SK-N-SH treated with all-trans-retinoic acid at 6 μM for 48 hours (cell line): ENCODE measurements at regions not wholly inside any gene's neighbourhood (a gene's known extent, or its start where the extent isn't known, plus 50 kb on each side); places are given as distances from the start of the nearest gene placed in this dataset.

Source experiments
- ARNTL ChIP-seq: fragments of 450-650 bp; formaldehyde crosslinking; IDR thresholded peaks from 2 replicates; pipeline ENCODE4 v1.5.0; 2020; ENCODE audit warnings: low read depth, mild to moderate bottlenecking, moderate library complexity, borderline replicate concordance
- CSRNP3 ChIP-seq: fragments of 250-450 bp; sonication (Bioruptor Pico); IDR thresholded peaks from 2 replicates; pipeline ENCODE4 v1.5.1; 2021; ENCODE audit warnings: mild to moderate bottlenecking, moderate library complexity
- ESRRG ChIP-seq: fragments of 250-450 bp; sonication (Bioruptor Pico); IDR thresholded peaks from 2 replicates; pipeline ENCODE4 v1.6.1; 2021; ENCODE audit warnings: mild to moderate bottlenecking
- ISL1 ChIP-seq: fragments of 250-450 bp; sonication (Bioruptor Pico); IDR thresholded peaks from 2 replicates; pipeline ENCODE4 v2.1.2; 2022; ENCODE audit warnings: mild to moderate bottlenecking, moderate library complexity
- PATZ1 ChIP-seq: fragments of 250-450 bp; sonication (Bioruptor Pico); IDR thresholded peaks from 2 replicates; pipeline ENCODE4 v1.8.0; 2020; ENCODE audit warnings: mild to moderate bottlenecking, moderate library complexity, borderline replicate concordance
- POU6F1 ChIP-seq: fragments of 250-450 bp; sonication (Bioruptor Pico); IDR thresholded peaks from 2 replicates; pipeline ENCODE4 v1.8.0; 2021; ENCODE audit warnings: low read depth, mild to moderate bottlenecking, moderate library complexity, borderline replicate concordance
- PPARA ChIP-seq: fragments of 250-450 bp; sonication (Bioruptor Pico); IDR thresholded peaks from 2 replicates; pipeline ENCODE4 v1.5.0; 2020; ENCODE audit warnings: mild to moderate bottlenecking, borderline replicate concordance
- RARB ChIP-seq: fragments of 250-450 bp; sonication (Bioruptor Pico); IDR thresholded peaks from 2 replicates; pipeline ENCODE4 v1.8.0; 2021; ENCODE audit warnings: mild to moderate bottlenecking, moderate library complexity
- SNAI2 ChIP-seq: fragments of 250-450 bp; sonication (Bioruptor Pico); IDR thresholded peaks from 2 replicates; pipeline ENCODE4 v1.5.0; 2020; ENCODE audit warnings: mild to moderate bottlenecking, moderate library complexity
- TCF4 ChIP-seq: fragments of 250-450 bp; sonication (Bioruptor Pico); IDR thresholded peaks from 2 replicates; pipeline ENCODE4 v1.8.0; 2021; ENCODE audit warnings: mild to moderate bottlenecking, moderate library complexity, borderline replicate concordance
- ZFP3 ChIP-seq: fragments of 250-450 bp; sonication (Bioruptor Pico); IDR thresholded peaks from 2 replicates; pipeline ENCODE4 v1.5.0; 2020; ENCODE audit warnings: mild to moderate bottlenecking, moderate library complexity
- ZFP30 ChIP-seq: fragments of 450-650 bp; formaldehyde crosslinking; IDR thresholded peaks from 2 replicates; pipeline ENCODE4 v1.5.0; 2022; ENCODE audit warnings: mild to moderate bottlenecking, moderate library complexity
- ZNF565 ChIP-seq: fragments of 450-650 bp; formaldehyde crosslinking; conservative IDR thresholded peaks from 2 replicates; pipeline ENCODE4 v1.5.0; 2020; ENCODE audit warnings: low read depth, mild to moderate bottlenecking, moderate library complexity
- ZNF70 ChIP-seq: fragments of 450-650 bp; formaldehyde crosslinking; IDR thresholded peaks from 2 replicates; pipeline ENCODE4 v1.5.0; 2020; ENCODE audit warnings: mild to moderate bottlenecking, moderate library complexity

- no peak for TF ChIP-seq POU6F1
- no peak for TF ChIP-seq CSRNP3 (CRISPR knock-in tag)
- TF ChIP-seq ARNTL (CRISPR knock-in tag): no peak
- no peak for TF ChIP-seq ISL1 (CRISPR knock-in tag)
- TF ChIP-seq ZFP3: no peak
- TF ChIP-seq ZNF70 (CRISPR knock-in tag): no peak
- TF ChIP-seq PATZ1 (CRISPR knock-in tag): no peak
- no peak for TF ChIP-seq PPARA (CRISPR knock-in tag)
- TF ChIP-seq RARB (CRISPR knock-in tag): no peak
- no peak for TF ChIP-seq SNAI2 (CRISPR knock-in tag)
- no peak for TF ChIP-seq ZNF565
- no peak for TF ChIP-seq TCF4 (CRISPR knock-in tag)
- TF ChIP-seq ESRRG (CRISPR knock-in tag): no peak
- TF ChIP-seq ZFP30 (CRISPR knock-in tag): no peak
Measured at GRCh38 chr1:100646001-100646400, 73.5 kb upstream of the VCAM1 start.
